DND-41 (cell line): ENCODE measurements at regions not wholly inside any gene's neighbourhood (a gene's known extent, or its start where the extent isn't known, plus 50 kb on each side); places are given as distances from the start of the nearest gene placed in this dataset.
"Not testable (repeated sequence)": the region's sequence is repeated elsewhere in the genome, so short reads cannot be mapped to it uniquely, and the experiment has no call there.

Experiments
- EZH2 ChIP-seq: IDR thresholded peaks from 3 replicates; pipeline ENCODE4 v1.6.1; 2012; ENCODE audit warnings: borderline replicate concordance, low read depth, mild to moderate bottlenecking, moderate library complexity, low read length, inconsistent platforms; ENCODE audit not compliant: severe bottlenecking
- TF ChIP-seq, protein P1 (sequence below): IDR thresholded peaks from 2 replicates; pipeline ENCODE4 v1.5.1; 2012; ENCODE audit warnings: borderline replicate concordance, low read length, moderate library complexity, mild to moderate bottlenecking; ENCODE audit not compliant: poor library complexity, severe bottlenecking; ENCODE audit errors: extremely low read depth

DNA sequence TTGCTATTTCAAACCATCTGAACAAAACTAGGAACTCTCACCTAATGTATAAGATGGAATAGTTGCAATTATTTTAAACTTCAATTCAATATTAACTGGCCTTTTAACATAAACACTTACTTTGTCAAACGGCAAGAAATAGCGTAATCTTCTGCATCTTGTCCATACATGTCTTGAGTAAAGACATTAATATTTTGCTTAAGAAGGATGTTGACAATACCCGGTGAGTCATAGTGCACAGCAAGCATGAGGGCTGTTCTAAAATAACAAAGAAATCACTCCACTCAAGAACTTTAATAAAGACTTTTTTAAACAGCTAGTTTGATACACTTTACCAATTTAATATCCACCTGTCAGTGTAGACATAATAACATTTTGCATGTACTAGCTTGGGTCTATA, 240.9 kb downstream of the LIPI start:
- TF ChIP-seq, protein P1, sequence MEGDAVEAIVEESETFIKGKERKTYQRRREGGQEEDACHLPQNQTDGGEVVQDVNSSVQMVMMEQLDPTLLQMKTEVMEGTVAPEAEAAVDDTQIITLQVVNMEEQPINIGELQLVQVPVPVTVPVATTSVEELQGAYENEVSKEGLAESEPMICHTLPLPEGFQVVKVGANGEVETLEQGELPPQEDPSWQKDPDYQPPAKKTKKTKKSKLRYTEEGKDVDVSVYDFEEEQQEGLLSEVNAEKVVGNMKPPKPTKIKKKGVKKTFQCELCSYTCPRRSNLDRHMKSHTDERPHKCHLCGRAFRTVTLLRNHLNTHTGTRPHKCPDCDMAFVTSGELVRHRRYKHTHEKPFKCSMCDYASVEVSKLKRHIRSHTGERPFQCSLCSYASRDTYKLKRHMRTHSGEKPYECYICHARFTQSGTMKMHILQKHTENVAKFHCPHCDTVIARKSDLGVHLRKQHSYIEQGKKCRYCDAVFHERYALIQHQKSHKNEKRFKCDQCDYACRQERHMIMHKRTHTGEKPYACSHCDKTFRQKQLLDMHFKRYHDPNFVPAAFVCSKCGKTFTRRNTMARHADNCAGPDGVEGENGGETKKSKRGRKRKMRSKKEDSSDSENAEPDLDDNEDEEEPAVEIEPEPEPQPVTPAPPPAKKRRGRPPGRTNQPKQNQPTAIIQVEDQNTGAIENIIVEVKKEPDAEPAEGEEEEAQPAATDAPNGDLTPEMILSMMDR: not testable (repeated sequence)
- not testable (repeated sequence) for TF ChIP-seq EZH2
